ENCODE measurements at regions not wholly inside any gene's neighbourhood (a gene's known extent, or its start where the extent isn't known, plus 50 kb on each side); places are given as distances from the start of the nearest gene placed in this dataset.

DNA sequence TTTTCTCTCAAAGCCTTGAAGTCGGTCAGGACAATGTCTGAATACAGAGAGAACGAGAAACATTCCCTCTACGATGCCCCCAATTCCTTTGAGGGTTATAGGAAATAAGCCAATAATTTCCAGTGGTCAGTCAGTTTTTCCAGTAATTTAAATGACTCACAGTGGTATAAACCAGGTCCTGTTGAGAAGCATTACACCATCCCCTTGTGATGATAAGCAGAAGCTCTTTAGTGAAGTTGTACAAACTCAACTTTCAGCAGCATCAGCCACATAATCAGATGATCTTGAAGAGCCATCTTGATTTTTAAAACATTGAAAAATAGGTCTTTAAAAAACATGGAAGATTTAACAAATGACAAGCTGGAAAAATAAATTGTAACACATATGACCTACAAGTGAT is 173.9 kb upstream of the ZNF462 start:
- TF ChIP-seq, protein P1, sequence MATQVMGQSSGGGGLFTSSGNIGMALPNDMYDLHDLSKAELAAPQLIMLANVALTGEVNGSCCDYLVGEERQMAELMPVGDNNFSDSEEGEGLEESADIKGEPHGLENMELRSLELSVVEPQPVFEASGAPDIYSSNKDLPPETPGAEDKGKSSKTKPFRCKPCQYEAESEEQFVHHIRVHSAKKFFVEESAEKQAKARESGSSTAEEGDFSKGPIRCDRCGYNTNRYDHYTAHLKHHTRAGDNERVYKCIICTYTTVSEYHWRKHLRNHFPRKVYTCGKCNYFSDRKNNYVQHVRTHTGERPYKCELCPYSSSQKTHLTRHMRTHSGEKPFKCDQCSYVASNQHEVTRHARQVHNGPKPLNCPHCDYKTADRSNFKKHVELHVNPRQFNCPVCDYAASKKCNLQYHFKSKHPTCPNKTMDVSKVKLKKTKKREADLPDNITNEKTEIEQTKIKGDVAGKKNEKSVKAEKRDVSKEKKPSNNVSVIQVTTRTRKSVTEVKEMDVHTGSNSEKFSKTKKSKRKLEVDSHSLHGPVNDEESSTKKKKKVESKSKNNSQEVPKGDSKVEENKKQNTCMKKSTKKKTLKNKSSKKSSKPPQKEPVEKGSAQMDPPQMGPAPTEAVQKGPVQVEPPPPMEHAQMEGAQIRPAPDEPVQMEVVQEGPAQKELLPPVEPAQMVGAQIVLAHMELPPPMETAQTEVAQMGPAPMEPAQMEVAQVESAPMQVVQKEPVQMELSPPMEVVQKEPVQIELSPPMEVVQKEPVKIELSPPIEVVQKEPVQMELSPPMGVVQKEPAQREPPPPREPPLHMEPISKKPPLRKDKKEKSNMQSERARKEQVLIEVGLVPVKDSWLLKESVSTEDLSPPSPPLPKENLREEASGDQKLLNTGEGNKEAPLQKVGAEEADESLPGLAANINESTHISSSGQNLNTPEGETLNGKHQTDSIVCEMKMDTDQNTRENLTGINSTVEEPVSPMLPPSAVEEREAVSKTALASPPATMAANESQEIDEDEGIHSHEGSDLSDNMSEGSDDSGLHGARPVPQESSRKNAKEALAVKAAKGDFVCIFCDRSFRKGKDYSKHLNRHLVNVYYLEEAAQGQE (IDR thresholded peaks at IDR 0.05; ENCODE audit: insufficient read depth in 1 of 2, low read depth in 2 of 2, low read length in 2 of 2), result no peak
- TF ChIP-seq POLR2AphosphoS5 (IDR thresholded peaks at IDR 0.05; ENCODE audit: low read depth, low read length), result no peak
- no peak for TF ChIP-seq TAF1 (IDR thresholded peaks at IDR 0.05; ENCODE audit: borderline replicate concordance, insufficient read depth, low read length)
- TF ChIP-seq SIN3A (IDR thresholded peaks at IDR 0.05; ENCODE audit: borderline replicate concordance, insufficient read depth, low read length), result no peak
- TF ChIP-seq FOXP2 (optimal IDR thresholded peaks at IDR 0.05; ENCODE audit: borderline replicate concordance, extremely low read depth, extremely low read length, insufficient read depth), result no peak

Data from PFSK-1 (cell line).